GM18498 (cell line): ENCODE measurements at regions not wholly inside any gene's neighbourhood (a gene's known extent, or its start where the extent isn't known, plus 50 kb on each side); places are given as distances from the start of the nearest gene placed in this dataset.

Experiments
- ATAC-seq: cut with Tn5 transposase; IDR thresholded peaks from one replicate; pipeline ENCODE4 v1.9.1; 2021; ENCODE audit warnings: mild to moderate bottlenecking, moderate library complexity; ENCODE audit not compliant: unreplicated experiment

DNA sequence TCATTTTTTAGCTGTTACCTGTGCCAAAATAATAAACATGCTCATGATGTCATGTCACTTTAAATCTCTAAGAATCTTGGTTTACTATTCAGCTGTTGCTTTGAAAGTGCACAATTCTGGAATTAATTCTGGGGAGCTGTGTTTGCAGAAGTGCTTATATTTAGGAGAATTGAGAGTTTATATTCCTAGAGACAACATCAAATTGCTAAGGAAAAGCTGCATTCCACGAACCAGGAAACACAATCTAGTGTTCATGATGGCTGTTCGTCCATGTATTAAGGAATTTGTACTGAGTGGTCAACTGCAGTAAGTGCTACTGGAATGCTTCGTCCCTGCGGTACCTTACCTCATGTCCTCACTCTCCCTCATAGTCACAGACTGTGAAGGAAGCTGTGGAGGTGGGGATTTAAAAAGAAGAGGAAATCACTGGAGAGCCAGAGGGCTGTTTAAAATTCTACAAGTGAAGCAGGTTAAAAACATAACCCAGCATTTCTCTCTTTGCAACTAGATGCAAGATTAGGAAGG is 161.0 kb downstream of the TRMT11 start:
- no peak for ATAC-seq

GRCh38 chr6:126148853-126149252 is 162.5 kb downstream of the TRMT11 start:
- no peak for ATAC-seq

DNA sequence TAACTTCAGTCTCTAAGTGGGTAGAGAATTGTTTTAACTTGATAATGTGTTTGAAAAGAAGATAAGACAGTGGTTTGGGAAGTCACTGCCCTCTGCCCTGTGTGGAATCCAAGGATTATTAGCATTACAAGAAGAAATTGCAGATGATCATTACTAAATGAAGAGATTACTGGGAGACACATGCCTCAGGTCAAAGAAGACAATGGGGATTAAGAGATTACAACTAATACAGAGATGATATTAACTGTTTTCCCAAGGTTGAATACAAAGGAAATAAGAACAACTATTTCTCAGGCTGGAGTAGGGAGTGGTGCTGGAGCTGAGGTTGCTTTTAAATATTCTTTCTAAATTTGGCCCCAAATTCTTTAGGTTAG is 166.0 kb downstream of the TRMT11 start:
- ATAC-seq: no peak

GRCh38 chr6:126153661-126154060 is 167.3 kb downstream of the TRMT11 start:
- ATAC-seq: no peak

GRCh38 chr6:126156973-126157372 is 170.6 kb downstream of the TRMT11 start:
- peak; percentile 95 for ATAC-seq

DNA sequence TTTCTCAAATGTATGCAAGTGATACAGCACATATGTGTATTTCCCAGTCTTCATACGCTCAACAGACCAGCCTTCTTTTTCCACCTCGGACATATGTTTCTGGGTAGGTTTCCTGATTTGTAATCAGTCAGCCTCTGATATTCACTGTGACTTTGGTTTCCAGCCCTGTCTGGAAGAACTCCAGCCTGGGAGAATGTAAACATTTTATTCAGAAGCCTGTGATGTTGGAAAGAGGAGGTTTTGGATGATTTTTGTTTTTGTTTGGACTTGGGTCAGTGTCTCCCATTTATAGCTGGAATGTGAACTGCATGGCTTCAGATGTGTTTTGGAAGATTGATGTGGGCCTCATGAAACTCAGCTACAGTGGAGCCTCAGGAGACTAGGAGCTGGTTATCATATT is 172.2 kb upstream of the CENPW start:
- no peak for ATAC-seq

- ATAC-seq: no peak
Measured at GRCh38 chr6:126170433-126170832, 169.5 kb upstream of the CENPW start.

DNA sequence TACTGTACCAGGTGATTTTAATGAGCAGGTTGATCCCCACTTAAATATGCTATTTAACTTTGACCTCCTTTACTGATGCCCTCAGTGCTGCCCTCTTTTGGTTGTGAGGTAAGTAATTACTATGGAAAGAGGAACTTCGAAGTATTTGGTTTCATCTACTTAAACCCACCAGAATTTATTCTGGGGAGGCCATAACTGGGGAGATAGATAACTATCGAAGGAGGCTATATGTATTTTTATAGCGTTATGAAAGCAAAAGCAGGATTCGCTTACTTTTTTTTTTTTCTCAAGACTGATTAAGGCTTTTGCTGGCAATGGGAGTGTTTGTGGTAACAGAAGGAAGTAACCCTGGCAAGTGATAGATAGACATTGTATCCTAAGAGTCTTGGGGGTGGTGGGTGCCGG is 168.9 kb upstream of the CENPW start:
- peak; percentile 90 for ATAC-seq

DNA sequence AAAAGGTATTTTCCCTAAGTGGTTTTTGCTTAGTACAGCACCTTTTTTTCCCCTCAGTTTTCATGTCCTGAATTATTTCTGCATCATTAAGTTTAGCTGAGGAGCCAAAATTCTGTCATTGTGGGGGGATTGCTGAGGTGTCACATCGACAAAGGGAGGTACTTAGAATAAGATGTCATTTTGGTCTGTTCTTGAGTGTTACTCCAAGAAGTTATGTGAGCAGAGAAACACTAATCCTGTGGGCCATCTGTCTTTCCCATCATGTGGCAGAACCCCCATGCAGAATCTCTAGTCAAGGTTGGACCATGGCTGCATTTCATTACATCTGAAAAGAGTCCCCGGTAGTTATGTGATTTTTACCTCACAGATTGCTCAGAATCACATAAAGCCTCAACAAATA is 167.8 kb upstream of the CENPW start:
- ATAC-seq: no peak

GRCh38 chr6:126173265-126173664 is 166.7 kb upstream of the CENPW start:
- no peak for ATAC-seq

GRCh38 chr6:126174697-126175096 is 165.2 kb upstream of the CENPW start:
- ATAC-seq: no peak

DNA sequence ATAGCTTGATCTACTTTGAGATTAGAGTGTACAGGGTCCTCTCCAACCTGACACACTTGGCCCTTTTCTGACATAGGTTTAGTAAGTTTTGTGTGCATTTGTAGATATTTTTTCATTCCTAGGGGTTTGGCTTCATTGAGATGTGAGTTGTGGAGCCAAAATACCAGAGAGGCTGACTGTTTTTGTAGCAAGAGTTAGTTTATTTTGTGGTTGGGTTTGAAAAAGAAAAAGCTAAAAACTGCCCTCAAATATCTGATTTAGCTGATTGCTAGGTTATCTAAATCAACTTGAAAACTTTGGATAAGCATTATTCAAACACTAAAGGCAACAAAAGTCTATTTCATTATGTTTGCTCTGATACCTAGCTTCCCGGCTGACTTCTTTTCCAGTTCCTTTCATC is 164.7 kb upstream of the CENPW start:
- no peak for ATAC-seq

DNA sequence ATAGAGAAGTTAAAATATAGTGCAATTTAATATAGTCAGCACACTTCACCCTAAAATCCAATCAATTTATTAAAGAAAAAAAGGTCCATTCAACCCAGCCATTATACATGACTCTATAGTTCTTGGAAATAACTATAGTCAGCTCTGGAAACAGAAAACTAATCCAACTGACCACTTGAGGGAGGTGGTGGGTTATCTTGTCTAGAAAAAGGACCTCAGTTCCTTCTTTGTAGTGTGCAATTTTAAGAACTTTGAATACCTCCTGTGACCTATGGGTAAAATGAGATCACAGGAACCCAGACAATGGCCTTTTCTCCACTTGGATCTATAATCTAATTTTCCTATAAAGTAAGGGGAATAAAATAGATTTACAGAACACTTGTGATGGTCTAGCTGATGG is 163.6 kb upstream of the CENPW start:
- peak; percentile 55 for ATAC-seq

DNA sequence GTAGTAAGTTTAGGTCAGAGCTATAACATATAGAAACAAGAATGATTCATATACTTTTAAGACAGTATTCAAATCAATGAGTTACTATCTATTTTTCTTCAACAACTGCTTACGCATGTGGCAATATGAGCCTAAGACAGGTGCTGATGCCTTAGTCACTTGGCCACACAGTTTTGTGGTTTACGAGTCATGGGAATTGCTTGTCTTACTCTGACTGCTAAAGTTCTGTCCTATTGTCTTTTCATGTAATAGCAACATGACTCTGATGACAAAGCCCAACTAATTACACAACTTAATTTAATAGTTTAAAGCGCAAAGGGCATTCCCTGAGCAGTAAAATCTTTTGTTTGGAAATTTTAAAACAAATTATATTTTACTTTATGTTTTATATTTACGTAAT is 159.3 kb upstream of the CENPW start:
- ATAC-seq: no peak

- no peak for ATAC-seq
Measured at GRCh38 chr6:126181173-126181741, 158.7 kb upstream of the CENPW start.

DNA sequence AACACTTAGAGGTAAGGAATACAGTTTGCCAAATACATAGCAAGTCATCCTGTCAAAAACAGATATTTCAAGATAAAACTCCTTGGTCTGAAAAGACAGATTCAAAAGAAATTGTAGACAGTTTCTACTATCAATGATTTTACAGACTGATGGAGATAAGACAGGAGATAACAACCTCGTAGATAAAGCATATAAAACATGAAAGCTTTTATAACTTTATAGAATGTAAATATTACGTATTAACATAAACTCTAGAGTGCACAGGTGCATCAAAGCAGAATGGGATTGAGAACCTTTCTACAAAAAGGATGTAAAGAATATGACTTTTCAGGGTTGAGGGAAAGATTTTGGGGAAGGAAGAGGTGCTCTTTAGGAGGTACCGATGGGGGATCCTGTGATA is 158.0 kb upstream of the CENPW start:
- no peak for ATAC-seq

- no peak for ATAC-seq
Measured at GRCh38 chr6:126182650-126183311, 157.1 kb upstream of the CENPW start.

GRCh38 chr6:126185774-126186173 is 154.1 kb upstream of the CENPW start:
- no peak for ATAC-seq

DNA sequence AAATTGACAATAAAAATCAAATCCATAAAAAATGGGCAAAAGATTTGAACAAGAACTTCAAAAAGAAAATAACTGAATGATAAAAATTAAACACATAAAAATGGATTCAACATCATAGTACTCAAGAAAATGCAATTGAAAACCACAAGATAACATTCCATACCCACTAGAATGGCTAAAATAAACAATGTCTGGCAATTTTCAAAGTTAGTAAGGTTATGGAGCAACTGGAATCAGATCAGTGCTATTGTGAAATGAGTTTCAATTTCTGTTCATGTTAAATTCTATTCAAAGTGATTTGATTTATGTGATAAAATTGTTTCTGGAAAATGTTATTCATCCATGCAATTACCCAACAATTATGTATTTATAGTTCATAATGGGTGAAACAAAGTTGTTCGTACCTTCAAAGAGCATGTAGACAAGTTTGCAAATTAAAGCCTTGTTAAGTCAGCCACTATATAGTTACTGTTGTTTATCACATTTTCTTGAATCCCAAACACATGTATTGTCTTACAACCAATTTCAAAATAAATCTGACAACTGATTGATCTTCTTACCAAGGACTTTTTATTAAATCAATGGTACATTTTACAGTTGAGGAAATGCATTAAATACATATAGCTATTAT is 151.5 kb upstream of the CENPW start:
- no peak for ATAC-seq

GRCh38 chr6:126195625-126196236 is 144.2 kb upstream of the CENPW start:
- ATAC-seq: no peak

- no peak for ATAC-seq
Measured at GRCh38 chr6:126198631-126199030, 141.3 kb upstream of the CENPW start.

DNA sequence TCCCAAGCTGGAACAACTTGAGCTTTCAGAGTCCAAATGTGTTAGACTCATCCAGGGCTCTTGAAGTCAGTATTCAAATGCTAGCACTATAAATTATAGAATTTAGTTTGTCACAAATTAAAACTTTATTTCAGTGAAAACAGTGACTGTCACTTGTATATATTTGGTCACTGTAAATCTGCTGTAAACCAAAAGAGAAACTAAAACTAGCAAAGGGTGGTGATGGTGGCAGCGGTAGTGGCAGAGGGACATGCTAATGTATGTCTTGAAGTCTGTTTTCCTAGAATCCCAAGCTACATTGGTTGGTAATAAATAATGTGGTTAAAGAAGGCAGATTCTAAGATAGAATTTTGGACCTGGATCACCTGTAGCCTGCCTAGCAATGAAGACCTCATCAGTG is 140.4 kb upstream of the CENPW start:
- ATAC-seq: no peak
